ENCODE measurements at regions not wholly inside any gene's neighbourhood (a gene's known extent, or its start where the extent isn't known, plus 50 kb on each side); places are given as distances from the start of the nearest gene placed in this dataset.

DNA sequence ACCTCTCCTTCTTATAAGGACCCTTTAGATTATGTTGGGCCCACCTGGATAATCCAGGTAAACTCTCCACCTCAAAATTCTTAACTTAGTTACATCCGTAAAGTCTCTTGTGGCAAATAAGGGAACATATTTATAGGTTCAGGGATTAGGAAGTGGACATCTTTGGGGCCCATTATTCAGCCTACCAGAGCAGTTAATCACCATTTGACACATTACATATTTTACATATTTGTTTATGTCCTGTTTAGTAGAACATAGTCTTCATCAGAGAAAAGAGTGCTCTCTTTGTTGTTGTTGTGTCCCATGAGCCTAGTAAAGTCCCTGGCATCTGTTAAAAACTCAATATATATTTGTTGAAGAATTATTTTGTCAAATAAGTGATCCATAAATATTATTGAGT, 134.0 kb upstream of the SPATS2L start:
- no TSS peak for BruUV-seq (replicated peaks)
- no peak for DNase-seq
- Histone ChIP-seq H3K27me3 (replicated peaks; ENCODE audit: control insufficient read depth, insufficient read depth, low read length) (no peaks in the 10 kb centered on the region), H3K4me1 (peaks cover 14% of the 10 kb centered on the region), H3K9me3 (0 out of 2 replicates have a peak, but pooled peaks cover 4% of the 10 kb centered on the region), H3K4me3 (ENCODE audit: low read depth, low read length) (no peak overlapping the region), H3K36me3 (ENCODE audit: control insufficient read depth, insufficient read depth, low read length) (no peaks in the 10 kb centered on the region; the same call in 1 of the 2 replicates)
- Mint-ChIP-seq H3K4me1 (ENCODE audit: low read depth, unreplicated experiment) (peaks cover 22% of the 10 kb centered on the region), H3K27me3 (ENCODE audit: insufficient read depth, unreplicated experiment) (no peaks in the 10 kb centered on the region), H3K27ac (ENCODE audit: unreplicated experiment) (no peak overlapping the region), H3K36me3 (ENCODE audit: insufficient read depth, unreplicated experiment) (peaks cover 5% of the 10 kb centered on the region), H3K9me3 (ENCODE audit: unreplicated experiment) (peaks cover 13% of the 10 kb centered on the region), H3K4me3 (ENCODE audit: unreplicated experiment) (no peak overlapping the region)
- TF ChIP-seq, protein P1, sequence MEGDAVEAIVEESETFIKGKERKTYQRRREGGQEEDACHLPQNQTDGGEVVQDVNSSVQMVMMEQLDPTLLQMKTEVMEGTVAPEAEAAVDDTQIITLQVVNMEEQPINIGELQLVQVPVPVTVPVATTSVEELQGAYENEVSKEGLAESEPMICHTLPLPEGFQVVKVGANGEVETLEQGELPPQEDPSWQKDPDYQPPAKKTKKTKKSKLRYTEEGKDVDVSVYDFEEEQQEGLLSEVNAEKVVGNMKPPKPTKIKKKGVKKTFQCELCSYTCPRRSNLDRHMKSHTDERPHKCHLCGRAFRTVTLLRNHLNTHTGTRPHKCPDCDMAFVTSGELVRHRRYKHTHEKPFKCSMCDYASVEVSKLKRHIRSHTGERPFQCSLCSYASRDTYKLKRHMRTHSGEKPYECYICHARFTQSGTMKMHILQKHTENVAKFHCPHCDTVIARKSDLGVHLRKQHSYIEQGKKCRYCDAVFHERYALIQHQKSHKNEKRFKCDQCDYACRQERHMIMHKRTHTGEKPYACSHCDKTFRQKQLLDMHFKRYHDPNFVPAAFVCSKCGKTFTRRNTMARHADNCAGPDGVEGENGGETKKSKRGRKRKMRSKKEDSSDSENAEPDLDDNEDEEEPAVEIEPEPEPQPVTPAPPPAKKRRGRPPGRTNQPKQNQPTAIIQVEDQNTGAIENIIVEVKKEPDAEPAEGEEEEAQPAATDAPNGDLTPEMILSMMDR (IDR thresholded peaks at IDR 0.05; ENCODE audit: insufficient read depth in 1 of 2, low read depth in 1 of 2, low read length in 1 of 2, severe bottlenecking in 1 of 2, unreplicated experiment in 1 of 2): no peak
- intact Hi-C loops (cut with micrococcal nuclease; ENCODE audit: unreplicated experiment): no loop called here
- ChIA-PET POLR2A (no interaction called here), CTCF (no interaction called here)

DNA sequence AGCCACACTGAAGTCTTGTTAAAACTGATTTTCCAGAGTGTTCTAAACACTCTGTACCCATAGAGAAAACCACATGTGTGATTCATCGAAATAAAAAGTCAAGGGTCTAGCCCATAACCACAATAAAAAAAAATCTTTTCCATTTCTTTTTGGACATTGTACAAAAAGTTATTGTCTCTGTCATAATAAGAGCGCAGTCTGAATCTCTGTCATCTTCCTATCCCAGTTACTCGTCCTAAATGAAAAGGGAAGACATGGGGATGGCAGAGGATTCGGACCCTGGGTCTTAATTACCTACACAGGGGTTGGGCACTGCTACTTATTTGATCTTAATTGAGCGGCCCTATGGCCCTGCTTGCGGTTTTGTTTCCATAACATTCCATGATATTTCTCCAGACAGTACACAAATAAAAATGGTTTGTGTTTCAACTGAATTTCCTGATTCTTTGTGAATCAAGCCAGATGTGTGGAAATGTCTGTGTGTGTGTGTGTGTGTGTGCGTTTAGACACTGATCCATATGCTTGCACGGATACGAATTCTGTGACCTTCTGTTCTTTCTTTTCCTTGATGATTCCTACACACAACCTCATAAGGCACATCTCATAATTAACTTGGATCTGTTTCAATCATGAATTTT, 133.4 kb upstream of the SPATS2L start:
- TF ChIP-seq, protein P1 (IDR thresholded peaks at IDR 0.05; ENCODE audit: insufficient read depth in 1 of 2, low read depth in 1 of 2, low read length in 1 of 2, severe bottlenecking in 1 of 2, unreplicated experiment in 1 of 2): no peak
- BruUV-seq (replicated peaks): no TSS peak
- Mint-ChIP-seq H3K9me3 (ENCODE audit: unreplicated experiment) (peaks cover 13% of the 10 kb centered on the region), H3K36me3 (ENCODE audit: insufficient read depth, unreplicated experiment) (peaks cover 5% of the 10 kb centered on the region), H3K27ac (ENCODE audit: unreplicated experiment) (no peak overlapping the region), H3K4me1 (ENCODE audit: low read depth, unreplicated experiment) (peaks cover 26% of the 10 kb centered on the region), H3K27me3 (ENCODE audit: insufficient read depth, unreplicated experiment) (no peaks in the 10 kb centered on the region), H3K4me3 (ENCODE audit: unreplicated experiment) (no peak overlapping the region)
- Histone ChIP-seq H3K4me3 (ENCODE audit: low read depth, low read length) (no peak overlapping the region), H3K9me3 (0 out of 2 replicates have a peak, but pooled peaks cover 4% of the 10 kb centered on the region), H3K27me3 (replicated peaks; ENCODE audit: control insufficient read depth, insufficient read depth, low read length) (no peaks in the 10 kb centered on the region), H3K36me3 (ENCODE audit: control insufficient read depth, insufficient read depth, low read length) (no peaks in the 10 kb centered on the region; the same call in 1 of the 2 replicates), H3K4me1 (peaks cover 15% of the 10 kb centered on the region)
- intact Hi-C loops (cut with micrococcal nuclease; ENCODE audit: unreplicated experiment): no loop called here
- POLR2A ChIA-PET: no interaction called here
- DNase-seq: no peak
- CTCF ChIA-PET: no interaction called here

DNA sequence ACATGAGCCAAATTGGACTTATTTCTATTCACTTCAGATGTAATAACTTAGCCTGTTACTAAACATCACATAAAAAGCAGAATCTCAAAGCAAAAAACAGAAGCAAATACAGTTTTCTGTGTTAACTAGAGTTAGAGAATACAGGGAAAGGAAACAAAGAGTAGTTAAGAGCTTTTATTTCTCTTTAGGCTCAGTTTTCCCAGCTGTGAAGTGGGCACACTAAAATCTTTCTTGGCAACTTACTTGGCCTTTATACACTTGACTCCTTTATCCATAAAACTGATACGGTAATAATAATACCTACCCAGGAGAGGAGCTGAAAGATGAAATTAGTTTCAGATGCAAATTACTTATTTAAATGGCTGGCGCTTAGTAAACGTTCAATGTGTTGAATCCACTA, 132.8 kb upstream of the SPATS2L start:
- ChIA-PET CTCF (no interaction called here), POLR2A (no interaction called here)
- Mint-ChIP-seq H3K4me1 (ENCODE audit: low read depth, unreplicated experiment) (peaks cover 22% of the 10 kb centered on the region), H3K27me3 (ENCODE audit: insufficient read depth, unreplicated experiment) (no peaks in the 10 kb centered on the region), H3K4me3 (ENCODE audit: unreplicated experiment) (no peak overlapping the region), H3K9me3 (ENCODE audit: unreplicated experiment) (peaks cover 13% of the 10 kb centered on the region), H3K27ac (ENCODE audit: unreplicated experiment) (no peak overlapping the region), H3K36me3 (ENCODE audit: insufficient read depth, unreplicated experiment) (peaks cover 5% of the 10 kb centered on the region)
- BruUV-seq (replicated peaks): no TSS peak
- TF ChIP-seq, protein P1 (IDR thresholded peaks at IDR 0.05; ENCODE audit: insufficient read depth in 1 of 2, low read depth in 1 of 2, low read length in 1 of 2, severe bottlenecking in 1 of 2, unreplicated experiment in 1 of 2): no peak
- Histone ChIP-seq H3K9me3 (0 out of 2 replicates have a peak, but pooled peaks cover 4% of the 10 kb centered on the region), H3K36me3 (ENCODE audit: control insufficient read depth, insufficient read depth, low read length) (no peaks in the 10 kb centered on the region; the same call in 1 of the 2 replicates), H3K4me1 (peaks cover 11% of the 10 kb centered on the region), H3K4me3 (ENCODE audit: low read depth, low read length) (no peak overlapping the region), H3K27me3 (replicated peaks; ENCODE audit: control insufficient read depth, insufficient read depth, low read length) (no peaks in the 10 kb centered on the region)
- no peak for DNase-seq
- intact Hi-C loops (cut with micrococcal nuclease; ENCODE audit: unreplicated experiment): no loop called here

Data from Caco-2 (cell line).